Endothelial cell of umbilical vein (primary cell): ENCODE measurements at regions not wholly inside any gene's neighbourhood (a gene's known extent, or its start where the extent isn't known, plus 50 kb on each side); places are given as distances from the start of the nearest gene placed in this dataset.

Source experiments
- BruUV-seq: library from RNA; stranded (reverse); fragments of 400-500 nt; replicated peaks from 2 replicates; lab custom pipeline; 2021; lab: Mats Ljungman, UMichigan
- CTCF ChIA-PET: fragments of 300-600, 350-600 bp; sonication (Branson Sonifier 250); formaldehyde crosslinking; loops from one replicate; lab custom pipeline; 2021; ENCODE audit warnings: antibody characterized with exemption, inconsistent platforms; lab: Charles Lee
- POLR2A ChIA-PET: fragments of 300-600, 350-600 bp; sonication (Branson Sonifier 250); formaldehyde crosslinking; loops from one replicate; lab custom pipeline; 2021; ENCODE audit warnings: antibody characterized with exemption, inconsistent platforms; lab: Charles Lee
- DNase-seq: peaks from one replicate; pipeline ENCODE4 v3.0.0-alpha.2; 2011; ENCODE audit warnings: low read depth, low spot score
- FAIRE-seq: peaks from 2 replicates; lab custom pipeline; 2011; peaks lifted over from hg19 to GRCh38; lab: Jason Lieb, UNC
- H2AFZ ChIP-seq: 2 replicates; pipeline ENCODE4 v1.6.0; 2012; ENCODE audit warnings: low read depth, low read length, control low read depth, inconsistent platforms
- H3K27ac ChIP-seq: 2 replicates; pipeline ENCODE4 v1.5.1; 2011; ENCODE audit warnings: low read depth, mild to moderate bottlenecking, control low read depth, low read length, moderate library complexity; ENCODE audit not compliant: insufficient read depth
- H3K27me3 ChIP-seq, 2 experiments: 2 replicates each; pipeline versions ENCODE4 v1.6.0 to v1.6.1; 2011; ENCODE audit warnings: low read length in 2 of 2, mixed read lengths in 1 of 2; ENCODE audit not compliant: control insufficient read depth in 2 of 2, insufficient read depth in 2 of 2
- H3K36me3 ChIP-seq, 2 experiments: 2 replicates in 1 of 2; 3 replicates in 1 of 2; pipeline ENCODE4 v1.5.1; 2011; ENCODE audit warnings: low read length in 2 of 2, mild to moderate bottlenecking in 1 of 2, moderate library complexity in 1 of 2; ENCODE audit not compliant: control insufficient read depth in 2 of 2, insufficient read depth in 2 of 2; ENCODE audit errors: extremely low read depth in 1 of 2
- H3K4me1 ChIP-seq: 3 replicates; pipeline ENCODE4 v1.5.1; 2011; ENCODE audit warnings: mild to moderate bottlenecking, low read length; ENCODE audit not compliant: control insufficient read depth, insufficient read depth; ENCODE audit errors: extremely low read depth
- H3K4me2 ChIP-seq: 2 replicates; pipeline ENCODE4 v1.6.1; 2011; ENCODE audit warnings: low read length, control low read depth, mixed read lengths; ENCODE audit not compliant: insufficient read depth
- H3K4me3 ChIP-seq, 3 experiments: fragments of 200-600 bp in 1 of 3; sonication (generic), shearing (Covaris generic) in 1 of 3; replicated peaks in 1 of 3; 2 replicates each; pipeline ENCODE4 v1.5.1; 2011 to 2016; ENCODE audit warnings: control low read depth in 3 of 3, low read length in 3 of 3, mild to moderate bottlenecking in 2 of 3, inconsistent platforms in 1 of 3, low read depth in 1 of 3, moderate library complexity in 1 of 3; ENCODE audit not compliant: insufficient read depth in 1 of 3
- H3K79me2 ChIP-seq: 2 replicates; pipeline ENCODE4 v1.6.0; 2012; ENCODE audit warnings: low read length, inconsistent platforms; ENCODE audit not compliant: control insufficient read depth, insufficient read depth
- H3K9ac ChIP-seq: replicated peaks from 2 replicates; pipeline ENCODE3; 2011; ENCODE audit warnings: low read length, control low read depth; ENCODE audit not compliant: insufficient read depth; ENCODE audit errors: extremely low read depth
- H3K9me1 ChIP-seq: replicated peaks from 3 replicates; pipeline ENCODE4 v1.6.0; 2011; ENCODE audit warnings: mild to moderate bottlenecking, low read length; ENCODE audit not compliant: control insufficient read depth, insufficient read depth; ENCODE audit errors: extremely low read depth
- H3K9me3 ChIP-seq: replicated peaks from 2 replicates; pipeline ENCODE4 v1.5.1; 2012; ENCODE audit warnings: low read length, inconsistent platforms; ENCODE audit not compliant: control insufficient read depth, insufficient read depth
- H4K20me1 ChIP-seq: replicated peaks from 2 replicates; pipeline ENCODE3; 2011; ENCODE audit warnings: mild to moderate bottlenecking, low read length; ENCODE audit not compliant: control insufficient read depth, insufficient read depth; ENCODE audit errors: extremely low read depth
- EZH2 ChIP-seq: IDR thresholded peaks from 2 replicates; pipeline ENCODE4 v1.6.1; 2012; ENCODE audit warnings: borderline replicate concordance, low read depth, mild to moderate bottlenecking, moderate library complexity, low read length, inconsistent platforms; ENCODE audit not compliant: severe bottlenecking
- FOS ChIP-seq: IDR thresholded peaks from 2 replicates; pipeline ENCODE4 v1.6.1; 2011; ENCODE audit warnings: mild to moderate bottlenecking, low read length, moderate library complexity, borderline replicate concordance; ENCODE audit not compliant: insufficient read depth
- GATA2 ChIP-seq: IDR thresholded peaks from 2 replicates; pipeline ENCODE4 v1.7.0; 2011; ENCODE audit warnings: low read depth, mild to moderate bottlenecking, moderate library complexity, mixed read lengths, low read length; ENCODE audit not compliant: insufficient read length, insufficient read depth
- JUN ChIP-seq: IDR thresholded peaks from 2 replicates; pipeline ENCODE4 v1.6.1; 2011; ENCODE audit warnings: borderline replicate concordance, low read depth; ENCODE audit not compliant: insufficient read length, insufficient read depth
- MYC ChIP-seq: IDR thresholded peaks from one replicate; pipeline ENCODE4 v1.6.1; 2011; ENCODE audit warnings: mild to moderate bottlenecking, low read depth, low read length
- POLR2A ChIP-seq: IDR thresholded peaks from 2 replicates; pipeline ENCODE4 v1.6.1; 2012; ENCODE audit warnings: low read depth, mild to moderate bottlenecking, control low read depth, low read length
- POLR2AphosphoS5 ChIP-seq: IDR thresholded peaks from 2 replicates; pipeline ENCODE4 v1.6.1; 2012; ENCODE audit warnings: low read depth, mild to moderate bottlenecking, control low read depth, low read length, moderate library complexity; ENCODE audit not compliant: insufficient read depth
- dilution Hi-C: fragments of 300-500 bp; cut with MboI; formaldehyde crosslinking; loops from one replicate; pipeline ENCODE4 v1.15.0; 2019; ENCODE audit warnings: low sequenced_read_pairs; ENCODE audit not compliant: extremely low pct_ligation_motif_present
- intact Hi-C: fragments of 100-400 bp; cut with micrococcal nuclease; formaldehyde crosslinking; loops from one replicate; pipeline ENCODE4 v1.10.0; 2022
- TF ChIP-seq, protein P1 (sequence below): IDR thresholded peaks from 2 replicates; pipeline ENCODE4 v1.6.1; 2011; ENCODE audit not compliant: insufficient read depth, insufficient read length
- TF ChIP-seq, protein P2 (sequence below), 2 donors: IDR thresholded peaks; 1 replicate in 1 of 2; 2 replicates in 1 of 2; pipeline ENCODE4 v1.5.1; 2011; ENCODE audit warnings: low read length in 2 of 2, mild to moderate bottlenecking in 2 of 2, moderate library complexity in 2 of 2, control low read depth in 1 of 2, inconsistent platforms in 1 of 2, low read depth in 1 of 2; ENCODE audit not compliant: insufficient read depth in 1 of 2; ENCODE audit errors: extremely low read depth in 1 of 2

DNA sequence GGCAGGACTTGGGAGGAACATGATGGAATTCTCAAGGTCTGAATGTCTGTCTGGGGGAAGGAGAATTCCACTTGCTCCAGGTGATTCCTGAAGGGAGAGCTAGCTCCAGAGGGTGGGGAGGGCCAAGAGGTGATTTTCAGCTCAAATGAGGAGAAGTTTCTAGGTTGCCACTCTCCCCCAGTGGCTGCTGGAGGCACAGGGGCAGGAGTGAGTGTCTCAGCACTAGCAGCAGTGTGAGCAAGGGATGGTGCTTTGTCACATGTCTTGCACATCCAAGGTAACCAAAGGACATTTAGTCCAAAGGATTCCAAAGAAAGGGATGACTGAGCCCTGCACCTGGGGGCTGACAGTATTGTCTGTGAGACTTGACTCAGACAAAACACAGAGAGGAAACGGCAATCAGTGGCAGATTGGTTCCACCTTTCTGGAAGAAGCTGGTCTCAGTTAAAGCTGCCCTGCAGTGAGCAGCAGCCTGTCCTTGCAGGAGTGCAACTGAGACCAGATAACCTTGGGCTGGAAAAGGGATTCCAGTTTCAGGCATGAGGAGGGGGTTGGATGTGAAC is 51.2 kb upstream of the PCBD1 start:
- no peak overlapping the region for H3K4me2 ChIP-seq
- H3K27me3 ChIP-seq = peaks cover 0 to 3% of the 10 kb centered on the region in 2 experiments
- no peak overlapping the region for H3K27ac ChIP-seq
- H3K4me1 ChIP-seq = no peaks in the 10 kb centered on the region
- no peaks in the 10 kb centered on the region for H3K9me1 ChIP-seq
- H3K4me3 ChIP-seq = no peak overlapping the region
- no peak for FAIRE-seq
- H3K36me3 ChIP-seq = no peaks in the 10 kb centered on the region
- intact Hi-C loops = no loop called here
- dilution Hi-C loops = no loop called here
- H3K9me3 ChIP-seq = no peaks in the 10 kb centered on the region
- BruUV-seq = no TSS peak
- no peak overlapping the region for H3K9ac ChIP-seq
- POLR2A ChIA-PET = no interaction called here
- no peaks in the 10 kb centered on the region for H4K20me1 ChIP-seq
- TF ChIP-seq POLR2AphosphoS5 = no peak
- TF ChIP-seq EZH2 = no peak
- TF ChIP-seq, protein P1, sequence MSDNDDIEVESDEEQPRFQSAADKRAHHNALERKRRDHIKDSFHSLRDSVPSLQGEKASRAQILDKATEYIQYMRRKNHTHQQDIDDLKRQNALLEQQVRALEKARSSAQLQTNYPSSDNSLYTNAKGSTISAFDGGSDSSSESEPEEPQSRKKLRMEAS = no peak
- no peak for TF ChIP-seq FOS
- TF ChIP-seq, protein P2, sequence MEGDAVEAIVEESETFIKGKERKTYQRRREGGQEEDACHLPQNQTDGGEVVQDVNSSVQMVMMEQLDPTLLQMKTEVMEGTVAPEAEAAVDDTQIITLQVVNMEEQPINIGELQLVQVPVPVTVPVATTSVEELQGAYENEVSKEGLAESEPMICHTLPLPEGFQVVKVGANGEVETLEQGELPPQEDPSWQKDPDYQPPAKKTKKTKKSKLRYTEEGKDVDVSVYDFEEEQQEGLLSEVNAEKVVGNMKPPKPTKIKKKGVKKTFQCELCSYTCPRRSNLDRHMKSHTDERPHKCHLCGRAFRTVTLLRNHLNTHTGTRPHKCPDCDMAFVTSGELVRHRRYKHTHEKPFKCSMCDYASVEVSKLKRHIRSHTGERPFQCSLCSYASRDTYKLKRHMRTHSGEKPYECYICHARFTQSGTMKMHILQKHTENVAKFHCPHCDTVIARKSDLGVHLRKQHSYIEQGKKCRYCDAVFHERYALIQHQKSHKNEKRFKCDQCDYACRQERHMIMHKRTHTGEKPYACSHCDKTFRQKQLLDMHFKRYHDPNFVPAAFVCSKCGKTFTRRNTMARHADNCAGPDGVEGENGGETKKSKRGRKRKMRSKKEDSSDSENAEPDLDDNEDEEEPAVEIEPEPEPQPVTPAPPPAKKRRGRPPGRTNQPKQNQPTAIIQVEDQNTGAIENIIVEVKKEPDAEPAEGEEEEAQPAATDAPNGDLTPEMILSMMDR (IDR thresholded peaks at IDR 0.05; ENCODE audit: extremely low read depth in 1 of 2, insufficient read depth in 1 of 2, low read depth in 1 of 2, low read length in 2 of 2) = no peak
- no peak for TF ChIP-seq MYC
- TF ChIP-seq JUN = no peak
- TF ChIP-seq POLR2A = no peak
- no peak for TF ChIP-seq GATA2
- no peak for DNase-seq
- CTCF ChIA-PET = interaction anchor here (1.8 kb wide), 1 partner anchor 14 kb away, joined by 7 read pairs; no protein-coding TSS in a partner anchor
- H3K79me2 ChIP-seq = no peaks in the 10 kb centered on the region
- H2AFZ ChIP-seq = no peak overlapping the region
